ENCODE measurements at regions not wholly inside any gene's neighbourhood (a gene's known extent, or its start where the extent isn't known, plus 50 kb on each side); places are given as distances from the start of the nearest gene placed in this dataset.

- no peaks in the 10 kb centered on the region for H3K9me3 Mint-ChIP-seq (ENCODE audit: unreplicated experiment)
- no peak overlapping the region for H3K27ac Mint-ChIP-seq (ENCODE audit: unreplicated experiment)
- H3K4me1 Mint-ChIP-seq (ENCODE audit: unreplicated experiment): peaks cover 5% of the 10 kb centered on the region
- no peaks in the 10 kb centered on the region for H3K27me3 Mint-ChIP-seq (ENCODE audit: unreplicated experiment)
- no peak for DNase-seq (ENCODE audit: low spot score)
- H3K4me3 Mint-ChIP-seq (ENCODE audit: unreplicated experiment): no peak overlapping the region
- TF ChIP-seq CTCF (IDR thresholded peaks at IDR 0.05; ENCODE audit: unreplicated experiment): no peak
- H3K36me3 Mint-ChIP-seq (ENCODE audit: low read depth, unreplicated experiment): no peaks in the 10 kb centered on the region
These were observed 144.3 kb downstream of the XPNPEP1 start for GRCh38 chr10:109778993-109779392.

- no peak for DNase-seq (ENCODE audit: low spot score)
- Mint-ChIP-seq H3K27me3 (ENCODE audit: unreplicated experiment) (no peaks in the 10 kb centered on the region), H3K4me1 (ENCODE audit: unreplicated experiment) (no peaks in the 10 kb centered on the region), H3K36me3 (ENCODE audit: low read depth, unreplicated experiment) (no peaks in the 10 kb centered on the region), H3K27ac (ENCODE audit: unreplicated experiment) (no peak overlapping the region), H3K4me3 (ENCODE audit: unreplicated experiment) (no peak overlapping the region), H3K9me3 (ENCODE audit: unreplicated experiment) (no peaks in the 10 kb centered on the region)
- no peak for TF ChIP-seq CTCF (IDR thresholded peaks at IDR 0.05; ENCODE audit: unreplicated experiment)
These were observed 149.2 kb downstream of the XPNPEP1 start for GRCh38 chr10:109774121-109774440.

GRCh38 chr10:109773288-109774120 is 149.8 kb downstream of the XPNPEP1 start:
- H3K36me3 Mint-ChIP-seq (ENCODE audit: low read depth, unreplicated experiment): no peaks in the 10 kb centered on the region
- H3K4me1 Mint-ChIP-seq (ENCODE audit: unreplicated experiment): no peaks in the 10 kb centered on the region
- no peak overlapping the region for H3K27ac Mint-ChIP-seq (ENCODE audit: unreplicated experiment)
- no peaks in the 10 kb centered on the region for H3K9me3 Mint-ChIP-seq (ENCODE audit: unreplicated experiment)
- TF ChIP-seq CTCF (IDR thresholded peaks at IDR 0.05; ENCODE audit: unreplicated experiment): peak; percentile 67
- no peak for DNase-seq (ENCODE audit: low spot score)
- no peaks in the 10 kb centered on the region for H3K27me3 Mint-ChIP-seq (ENCODE audit: unreplicated experiment)
- no peak overlapping the region for H3K4me3 Mint-ChIP-seq (ENCODE audit: unreplicated experiment)

GRCh38 chr10:109770663-109771062 is 152.6 kb downstream of the XPNPEP1 start:
- DNase-seq (ENCODE audit: low spot score): no peak
- no peak for TF ChIP-seq CTCF (IDR thresholded peaks at IDR 0.05; ENCODE audit: unreplicated experiment)
- Mint-ChIP-seq H3K36me3 (ENCODE audit: low read depth, unreplicated experiment) (no peaks in the 10 kb centered on the region), H3K9me3 (ENCODE audit: unreplicated experiment) (no peaks in the 10 kb centered on the region), H3K4me3 (ENCODE audit: unreplicated experiment) (no peak overlapping the region), H3K27me3 (ENCODE audit: unreplicated experiment) (no peaks in the 10 kb centered on the region), H3K27ac (ENCODE audit: unreplicated experiment) (no peak overlapping the region), H3K4me1 (ENCODE audit: unreplicated experiment) (no peaks in the 10 kb centered on the region)

GRCh38 chr10:109769966-109770365 is 153.3 kb downstream of the XPNPEP1 start:
- Mint-ChIP-seq H3K9me3 (ENCODE audit: unreplicated experiment) (no peaks in the 10 kb centered on the region), H3K27me3 (ENCODE audit: unreplicated experiment) (no peaks in the 10 kb centered on the region), H3K36me3 (ENCODE audit: low read depth, unreplicated experiment) (no peaks in the 10 kb centered on the region), H3K4me1 (ENCODE audit: unreplicated experiment) (no peaks in the 10 kb centered on the region), H3K4me3 (ENCODE audit: unreplicated experiment) (no peak overlapping the region), H3K27ac (ENCODE audit: unreplicated experiment) (no peak overlapping the region)
- no peak for TF ChIP-seq CTCF (IDR thresholded peaks at IDR 0.05; ENCODE audit: unreplicated experiment)
- DNase-seq (ENCODE audit: low spot score): no peak

Measured in endothelial cell (in vitro differentiated cells).